SKM-1 treated with dmso at 0.1 percent for 144 hours (cell line): ENCODE measurements at regions not wholly inside any gene's neighbourhood (a gene's known extent, or its start where the extent isn't known, plus 50 kb on each side); places are given as distances from the start of the nearest gene placed in this dataset.

Experiments
- DNase-seq: peaks from one replicate; lab custom pipeline; 2025; ENCODE audit not compliant: unreplicated experiment; lab: John Stamatoyannopoulos, UW

GRCh38 chr9:18371141-18371540, 102.8 kb upstream of the ADAMTSL1 start:
- DNase-seq, result no peak

GRCh38 chr9:18371621-18372020, 102.3 kb upstream of the ADAMTSL1 start:
- DNase-seq, result no peak

GRCh38 chr9:18379073-18379811, 94.7 kb upstream of the ADAMTSL1 start:
- no peak for DNase-seq

GRCh38 chr9:18382243-18382642, 91.7 kb upstream of the ADAMTSL1 start:
- no peak for DNase-seq

GRCh38 chr9:18384066-18384465, 89.9 kb upstream of the ADAMTSL1 start:
- DNase-seq, result no peak

GRCh38 chr9:18385696-18386490, 88.1 kb upstream of the ADAMTSL1 start:
- no peak for DNase-seq

GRCh38 chr9:18390393-18390792, 83.6 kb upstream of the ADAMTSL1 start:
- no peak for DNase-seq

- DNase-seq, result no peak
These were observed 80.4 kb upstream of the ADAMTSL1 start for GRCh38 chr9:18393340-18394130.

- no peak for DNase-seq
These were observed 79.1 kb upstream of the ADAMTSL1 start for GRCh38 chr9:18394847-18395351.

GRCh38 chr9:18396102-18396728, 77.7 kb upstream of the ADAMTSL1 start:
- peak; percentile 2 for DNase-seq

GRCh38 chr9:18397076-18397475, 76.9 kb upstream of the ADAMTSL1 start:
- no peak for DNase-seq

GRCh38 chr9:18398038-18398437, 75.9 kb upstream of the ADAMTSL1 start:
- DNase-seq, result no peak

GRCh38 chr9:18404434-18405029, 69.4 kb upstream of the ADAMTSL1 start:
- no peak for DNase-seq

GRCh38 chr9:18405240-18405639, 68.7 kb upstream of the ADAMTSL1 start:
- DNase-seq, result no peak

- DNase-seq, result no peak
These were observed 63.0 kb upstream of the ADAMTSL1 start for GRCh38 chr9:18410983-18411382.

GRCh38 chr9:18421391-18421790, 52.6 kb upstream of the ADAMTSL1 start:
- no peak for DNase-seq

- no peak for DNase-seq
These were observed 51.5 kb upstream of the ADAMTSL1 start for GRCh38 chr9:18422296-18423036.

- DNase-seq, result no peak
These were observed 50.0 kb upstream of the ADAMTSL1 start for GRCh38 chr9:18423791-18424531.
